ENCODE measurements at regions not wholly inside any gene's neighbourhood (a gene's known extent, or its start where the extent isn't known, plus 50 kb on each side); places are given as distances from the start of the nearest gene placed in this dataset.

DNA sequence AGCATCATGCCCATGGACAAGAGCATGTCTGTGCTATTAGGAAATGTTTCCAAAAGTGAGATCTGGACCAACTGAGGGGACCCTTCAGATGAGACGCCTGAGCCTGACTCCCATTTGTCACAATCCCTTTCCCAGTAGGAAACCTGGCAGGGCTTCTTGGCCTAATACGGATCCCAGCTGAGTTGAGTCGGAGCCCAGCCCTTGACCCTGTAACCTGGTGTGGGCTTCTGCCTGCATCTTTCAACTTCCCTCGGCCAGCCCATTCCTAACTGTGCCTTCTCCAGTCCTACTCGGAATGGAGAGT, 148.3 kb downstream of the IRX2 start:
- TF ChIP-seq, protein P1, sequence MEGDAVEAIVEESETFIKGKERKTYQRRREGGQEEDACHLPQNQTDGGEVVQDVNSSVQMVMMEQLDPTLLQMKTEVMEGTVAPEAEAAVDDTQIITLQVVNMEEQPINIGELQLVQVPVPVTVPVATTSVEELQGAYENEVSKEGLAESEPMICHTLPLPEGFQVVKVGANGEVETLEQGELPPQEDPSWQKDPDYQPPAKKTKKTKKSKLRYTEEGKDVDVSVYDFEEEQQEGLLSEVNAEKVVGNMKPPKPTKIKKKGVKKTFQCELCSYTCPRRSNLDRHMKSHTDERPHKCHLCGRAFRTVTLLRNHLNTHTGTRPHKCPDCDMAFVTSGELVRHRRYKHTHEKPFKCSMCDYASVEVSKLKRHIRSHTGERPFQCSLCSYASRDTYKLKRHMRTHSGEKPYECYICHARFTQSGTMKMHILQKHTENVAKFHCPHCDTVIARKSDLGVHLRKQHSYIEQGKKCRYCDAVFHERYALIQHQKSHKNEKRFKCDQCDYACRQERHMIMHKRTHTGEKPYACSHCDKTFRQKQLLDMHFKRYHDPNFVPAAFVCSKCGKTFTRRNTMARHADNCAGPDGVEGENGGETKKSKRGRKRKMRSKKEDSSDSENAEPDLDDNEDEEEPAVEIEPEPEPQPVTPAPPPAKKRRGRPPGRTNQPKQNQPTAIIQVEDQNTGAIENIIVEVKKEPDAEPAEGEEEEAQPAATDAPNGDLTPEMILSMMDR (IDR thresholded peaks at IDR 0.05), result no peak
- no peak for TF ChIP-seq POLR2A (IDR thresholded peaks at IDR 0.05)
- TF ChIP-seq POLR2AphosphoS5 (IDR thresholded peaks at IDR 0.05), result no peak
